HG03097 (cell line): ENCODE measurements at regions not wholly inside any gene's neighbourhood (a gene's known extent, or its start where the extent isn't known, plus 50 kb on each side); places are given as distances from the start of the nearest gene placed in this dataset.
"Not testable (repeated sequence)": the region's sequence is repeated elsewhere in the genome, so short reads cannot be mapped to it uniquely, and the experiment has no call there.

ENCODE experiments used
- ATAC-seq: cut with Tn5 transposase; IDR thresholded peaks from one replicate; pipeline ENCODE4 v1.9.1; 2021; ENCODE audit not compliant: unreplicated experiment, low FRiP score

DNA sequence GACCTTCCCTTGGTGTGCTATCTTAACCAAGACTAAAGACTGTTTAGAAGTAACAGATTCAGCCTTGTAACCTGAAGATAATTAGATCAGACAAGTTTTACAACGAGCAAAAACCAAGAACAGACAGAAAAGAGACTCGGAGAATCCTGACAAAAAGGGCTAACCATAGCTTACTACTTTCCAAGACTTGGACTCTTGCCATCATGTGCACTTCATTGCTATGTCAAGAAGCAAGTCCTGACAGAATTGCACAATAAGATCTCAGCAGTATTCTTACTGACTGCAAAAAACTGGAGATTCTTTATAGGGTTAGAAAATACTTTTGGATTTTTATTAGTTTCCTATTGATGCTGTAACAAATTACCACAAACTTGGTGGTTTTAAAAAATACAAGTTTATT is 1539.0 kb upstream of the NUDT12 start:
- no peak for ATAC-seq

- no peak for ATAC-seq
Observed at GRCh38 chr5:105088961-105089360, 1526.4 kb upstream of the NUDT12 start.

DNA sequence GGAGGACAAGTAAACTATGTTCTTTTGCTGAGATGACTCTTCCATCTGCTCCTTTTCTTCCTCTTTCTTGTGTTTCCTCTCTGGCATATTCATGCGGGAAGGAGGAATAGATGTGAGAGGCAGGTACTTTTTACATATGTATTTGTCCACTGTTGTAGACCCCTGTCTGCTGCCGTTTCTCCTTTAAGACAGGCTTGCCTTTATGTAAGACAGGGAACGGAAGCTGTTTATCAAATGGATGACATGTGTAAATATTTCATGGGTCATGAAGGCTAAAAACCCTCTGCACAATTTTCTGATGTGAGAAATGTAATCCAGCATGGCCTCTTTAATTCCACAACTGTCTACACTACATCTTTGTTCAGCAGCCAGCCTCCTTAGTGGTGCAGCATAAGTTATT is 1525.5 kb upstream of the NUDT12 start:
- no peak for ATAC-seq

- ATAC-seq, result no peak
Observed at GRCh38 chr5:105057893-105058292, 1495.3 kb upstream of the NUDT12 start.

DNA sequence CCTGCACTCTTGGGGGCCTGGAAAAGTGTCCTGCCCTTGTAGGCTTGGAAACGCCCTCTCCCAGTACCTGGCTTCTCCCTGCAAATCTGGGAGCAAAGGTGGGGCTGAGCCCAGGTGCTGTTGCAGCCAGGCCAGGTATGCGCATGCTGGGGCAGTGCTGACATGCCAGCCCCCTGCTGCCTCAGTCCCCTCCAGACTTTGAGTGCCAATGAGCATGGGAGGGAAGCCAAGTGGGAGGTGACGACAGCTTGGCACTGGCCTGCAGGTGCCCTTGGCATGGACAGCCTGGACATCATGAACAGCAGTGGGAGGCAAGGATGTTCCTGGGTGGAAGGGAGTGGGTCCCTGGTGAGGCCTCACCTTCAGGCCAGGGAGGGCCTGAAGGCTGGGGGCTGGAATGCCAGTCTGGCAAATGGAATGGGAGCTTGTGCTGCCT is 1494.4 kb upstream of the NUDT12 start:
- ATAC-seq, result no peak

DNA sequence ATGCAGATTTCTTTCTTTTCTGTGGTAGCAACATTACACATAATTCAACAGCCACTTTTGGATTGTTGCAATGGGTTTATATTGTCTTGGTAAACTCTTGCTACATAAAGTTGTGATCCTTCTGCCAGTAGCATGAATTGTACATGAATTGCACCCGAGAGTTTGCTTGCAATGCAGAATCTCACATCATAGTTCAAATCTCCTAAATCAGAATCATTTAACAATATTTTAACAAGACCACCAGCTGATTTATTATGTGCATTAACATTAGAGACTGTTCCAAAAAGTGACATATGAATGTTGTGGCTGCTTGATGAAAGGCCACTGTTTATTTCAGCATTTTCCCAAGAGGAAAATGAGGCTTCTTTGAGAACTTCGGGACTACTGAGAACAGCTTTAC is 1491.8 kb upstream of the NUDT12 start:
- no peak for ATAC-seq

- ATAC-seq, result no peak
Observed at GRCh38 chr5:105042623-105043022, 1480.0 kb upstream of the NUDT12 start.

- ATAC-seq, result not testable (repeated sequence)
Observed at GRCh38 chr5:105036814-105037213, 1474.2 kb upstream of the NUDT12 start.

DNA sequence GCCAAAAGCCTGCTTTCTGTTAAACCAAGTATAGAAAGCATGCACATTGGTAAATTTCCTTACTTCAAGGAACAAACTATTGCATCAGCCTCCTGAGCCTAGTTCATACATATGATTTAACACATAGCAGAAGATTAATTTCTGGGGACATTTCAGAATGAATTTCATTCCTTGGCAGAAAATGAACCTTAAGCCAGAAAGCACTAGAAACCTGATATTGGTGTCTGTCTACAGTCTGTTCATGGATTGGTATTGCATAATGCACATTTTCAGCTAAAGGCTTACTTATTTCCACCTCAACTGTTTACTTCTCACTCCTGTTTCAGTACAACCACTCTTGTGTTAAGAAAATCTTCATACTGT is 1471.8 kb upstream of the NUDT12 start:
- no peak for ATAC-seq

DNA sequence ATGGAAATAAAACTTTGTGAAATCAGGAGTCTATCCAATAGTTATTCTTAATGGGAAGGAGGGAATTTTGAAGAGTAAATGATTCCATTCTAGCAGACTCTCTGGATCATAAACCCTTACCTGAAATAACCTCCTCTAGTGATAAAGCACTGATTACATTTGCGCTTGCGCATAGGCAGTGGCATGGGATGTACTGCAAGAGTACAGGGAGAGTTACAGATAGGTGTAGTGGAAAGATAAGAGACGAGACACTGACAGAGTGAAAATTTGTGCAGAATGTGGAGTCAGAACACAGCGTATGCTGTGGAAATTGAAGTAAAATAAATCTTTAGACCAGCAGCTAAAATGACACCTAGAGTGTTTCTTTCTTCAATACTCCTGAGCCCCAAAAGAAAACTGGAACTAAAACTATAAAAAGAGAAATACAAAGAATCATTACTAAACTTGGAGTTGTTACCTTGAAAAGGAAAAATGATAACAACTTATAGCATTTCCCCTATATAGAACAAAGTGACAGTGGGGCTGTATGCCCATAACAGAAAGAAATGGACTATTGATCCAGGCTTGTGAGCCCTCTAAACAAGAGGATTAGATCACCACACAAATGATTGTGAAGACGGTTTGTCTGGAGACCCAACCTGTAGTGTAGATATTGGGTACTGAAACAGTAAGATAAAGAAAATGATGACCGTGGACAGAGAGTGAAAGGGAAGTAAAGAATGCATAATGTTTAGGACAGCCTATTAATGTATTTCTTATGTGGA is 1471.2 kb upstream of the NUDT12 start:
- ATAC-seq, result no peak

DNA sequence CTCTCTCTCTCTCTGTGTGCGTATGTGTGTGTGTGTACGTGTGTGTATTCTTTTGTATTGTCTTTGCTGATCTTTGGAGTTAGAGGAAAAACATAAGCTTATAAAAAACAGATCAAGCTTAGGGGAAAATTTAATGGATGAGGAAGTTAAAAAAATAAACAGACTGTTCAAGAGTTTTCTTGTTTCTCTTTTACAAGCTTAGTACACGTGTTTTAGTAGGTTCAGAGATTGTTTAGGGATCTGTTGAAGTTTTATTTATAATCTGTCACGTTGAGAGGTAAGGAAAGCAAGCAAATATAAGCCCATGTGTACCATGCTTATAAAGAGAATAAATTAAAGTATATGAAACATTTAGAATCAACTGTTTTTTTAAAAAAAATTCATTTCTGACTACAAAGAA is 1470.3 kb upstream of the NUDT12 start:
- no peak for ATAC-seq

- ATAC-seq, result no peak
Observed at GRCh38 chr5:105030153-105030552, 1467.6 kb upstream of the NUDT12 start.

DNA sequence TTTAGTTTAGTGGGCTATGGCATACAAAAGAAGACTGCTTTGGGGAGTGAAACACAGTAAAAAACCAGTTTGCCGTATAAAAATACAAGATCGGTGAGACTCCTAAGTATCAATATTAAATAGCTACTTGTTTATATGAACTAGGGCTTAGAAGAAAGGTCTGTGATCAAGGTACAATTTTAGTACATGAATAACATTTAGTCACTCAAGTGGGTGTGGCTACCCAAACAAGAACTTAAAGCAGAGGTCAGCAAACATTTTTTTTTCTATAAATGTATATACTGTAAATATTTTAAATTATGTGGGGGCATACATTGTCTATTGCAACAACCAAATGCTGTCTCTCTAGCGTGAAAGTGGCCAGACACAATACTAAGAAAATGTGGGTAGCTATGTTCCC is 1452.5 kb upstream of the NUDT12 start:
- ATAC-seq, result no peak

GRCh38 chr5:104998572-104998971 is 1436.0 kb upstream of the NUDT12 start:
- no peak for ATAC-seq

- no peak for ATAC-seq
Observed at GRCh38 chr5:104998169-104998568, 1435.6 kb upstream of the NUDT12 start.

GRCh38 chr5:104987074-104987473 is 1424.5 kb upstream of the NUDT12 start:
- no peak for ATAC-seq

DNA sequence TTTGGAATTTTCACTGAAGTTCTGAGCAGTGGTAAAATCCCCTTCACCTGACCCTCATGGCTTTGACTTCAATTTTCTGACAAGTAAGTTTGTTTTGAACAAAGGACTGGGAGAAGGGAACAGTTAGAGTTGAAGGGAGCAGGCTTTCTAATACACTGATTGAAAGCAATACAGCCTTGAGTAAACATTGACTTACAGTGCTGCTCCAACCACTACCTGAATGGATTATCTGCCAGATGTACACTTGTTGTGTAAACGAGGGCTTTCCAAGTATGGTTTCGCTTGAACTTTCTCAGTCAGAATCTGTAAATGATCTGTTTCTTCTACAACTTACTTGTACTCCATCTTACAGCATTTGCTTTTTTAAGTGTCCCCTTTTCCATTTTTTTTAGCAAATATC is 1414.9 kb upstream of the NUDT12 start:
- ATAC-seq, result no peak

DNA sequence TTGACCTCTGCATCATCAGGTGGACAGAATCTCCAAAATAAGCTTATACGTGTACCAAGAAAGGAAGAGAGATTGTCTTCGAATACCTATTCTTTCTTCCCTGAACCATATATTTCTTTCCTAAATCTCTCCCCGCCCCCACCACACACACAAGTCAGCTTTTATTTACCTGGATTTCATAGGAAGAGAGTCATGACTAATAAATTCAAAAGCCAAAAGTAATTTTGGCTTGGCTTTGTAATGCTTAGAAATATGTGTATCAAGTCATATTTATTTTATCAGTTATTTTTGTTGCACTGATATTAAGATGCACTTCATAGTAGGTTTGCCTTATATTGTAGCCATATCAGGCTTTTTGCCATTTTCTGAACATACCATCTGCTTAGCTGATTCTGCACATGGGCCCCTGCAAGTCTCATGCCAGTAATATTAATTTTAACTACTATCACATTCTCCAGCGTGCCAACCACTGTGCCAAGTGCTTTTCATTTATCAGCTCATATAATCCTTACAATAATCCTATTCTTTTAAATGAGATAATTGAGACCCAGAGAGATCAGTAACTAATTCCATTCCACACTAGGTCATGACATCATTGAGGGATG is 1405.3 kb upstream of the NUDT12 start:
- no peak for ATAC-seq

GRCh38 chr5:104965006-104965405 is 1402.4 kb upstream of the NUDT12 start:
- ATAC-seq, result no peak

- no peak for ATAC-seq
Observed at GRCh38 chr5:104955479-104955878, 1392.9 kb upstream of the NUDT12 start.

DNA sequence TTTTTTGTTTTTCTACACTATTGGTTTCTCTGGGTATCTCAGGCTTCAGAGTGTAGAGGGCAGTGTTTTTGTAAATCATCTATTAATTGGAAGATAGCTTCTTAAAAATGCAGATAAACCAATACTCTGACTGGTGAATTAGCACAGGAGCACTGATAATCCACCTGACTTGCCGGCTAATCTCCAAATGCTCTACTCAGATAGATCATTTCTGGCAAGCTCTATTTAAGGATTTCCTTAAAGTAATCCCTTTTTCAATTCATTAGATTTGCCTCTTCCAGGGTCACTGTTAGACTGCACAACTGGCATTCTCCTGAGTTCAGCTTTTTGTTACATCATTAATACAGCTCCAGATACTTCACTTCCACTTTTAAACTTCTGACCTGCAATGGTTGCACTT is 1390.3 kb upstream of the NUDT12 start:
- no peak for ATAC-seq

- no peak for ATAC-seq
Observed at GRCh38 chr5:104951829-104952228, 1389.2 kb upstream of the NUDT12 start.
